GM12878 (cell line): ENCODE measurements at regions not wholly inside any gene's neighbourhood (a gene's known extent, or its start where the extent isn't known, plus 50 kb on each side); places are given as distances from the start of the nearest gene placed in this dataset.

Experiments
- ATAC-seq: fragments of 200-7000 bp; cut with Tn5 transposase; 3 replicates; pipeline ENCODE4 v1.9.1; 2020; ENCODE audit warnings: mild to moderate bottlenecking, moderate library complexity
- BruUV-seq: library from RNA; stranded (reverse); fragments of 400-500 nt; replicated peaks from 2 replicates; lab custom pipeline; 2021; lab: Mats Ljungman, UMichigan
- CTCF ChIA-PET: fragments of 300-600 bp; sonication (Branson Sonifier 250); formaldehyde crosslinking; extraction: SDS; loops from one replicate; lab custom pipeline; 2021; ENCODE audit warnings: inconsistent platforms; lab: Yijun Ruan, JAX
- POLR2A ChIA-PET: fragments of 350-600 bp; formaldehyde crosslinking; extraction: SDS; loops from one replicate; lab custom pipeline; 2021; ENCODE audit warnings: inconsistent platforms; lab: Charles Lee
- RAD21 ChIA-PET: fragments of 300-600 bp; sonication (Branson Sonifier 250); formaldehyde crosslinking; loops from one replicate; lab custom pipeline; 2023; ENCODE audit warnings: antibody characterized with exemption; ENCODE audit not compliant: unreplicated experiment; lab: Charles Lee
- SMC1A ChIA-PET: fragments of 300-600 bp; sonication (Branson Sonifier 250); formaldehyde crosslinking; loops from one replicate; lab custom pipeline; 2023; ENCODE audit not compliant: unreplicated experiment, uncharacterized antibody; lab: Charles Lee
- DNase-seq: peaks from one replicate; pipeline ENCODE4 v3.0.0-alpha.2; 2011; ENCODE audit warnings: low read depth, low spot score
- FAIRE-seq: peaks from 3 replicates; lab custom pipeline; 2011; peaks lifted over from hg19 to GRCh38; lab: Jason Lieb, UNC
- H2AFZ ChIP-seq: 2 replicates; pipeline ENCODE4 v1.6.0; 2011; ENCODE audit warnings: low read depth, low read length, control low read depth; ENCODE audit not compliant: control insufficient read depth
- H3K27ac ChIP-seq: 2 replicates; pipeline ENCODE4 v1.5.1; 2011; ENCODE audit warnings: control low read depth; ENCODE audit not compliant: control insufficient read depth, insufficient read depth
- H3K27me3 ChIP-seq, 2 experiments: replicated peaks in 1 of 2; 2 replicates each; pipeline versions ENCODE4 v1.6.0 to v1.6.1; 2011; ENCODE audit warnings: low read length in 1 of 2; ENCODE audit not compliant: control insufficient read depth in 2 of 2, insufficient read depth in 2 of 2
- H3K36me3 ChIP-seq, 2 experiments: 2 replicates each; pipeline ENCODE4 v1.5.1; 2011; ENCODE audit warnings: low read length in 1 of 2; ENCODE audit not compliant: control insufficient read depth in 2 of 2, insufficient read depth in 2 of 2
- H3K4me1 ChIP-seq: 2 replicates; pipeline ENCODE4 v1.6.1; 2011; ENCODE audit warnings: mild to moderate bottlenecking, low read length, moderate library complexity, mixed read lengths; ENCODE audit not compliant: control insufficient read depth, insufficient read depth
- H3K4me2 ChIP-seq: 2 replicates; pipeline ENCODE4 v1.6.0; 2011; ENCODE audit warnings: control low read depth; ENCODE audit not compliant: control insufficient read depth, insufficient read depth
- H3K4me3 ChIP-seq: fragments of 200-600 bp; sonication (generic); 2 replicates; pipeline ENCODE4 v1.5.1; 2016
- H3K79me2 ChIP-seq: 2 replicates; pipeline ENCODE4 v1.6.0; 2011; ENCODE audit warnings: low read length; ENCODE audit not compliant: control insufficient read depth, insufficient read depth
- H3K9ac ChIP-seq: 2 replicates; pipeline ENCODE4 v1.8.0; 2011; ENCODE audit warnings: low read length, control low read depth, mixed read lengths; ENCODE audit not compliant: control insufficient read depth, insufficient read depth
- H3K9me3 ChIP-seq: replicated peaks from 3 replicates; pipeline ENCODE4 v1.5.1; 2011; ENCODE audit warnings: mild to moderate bottlenecking, low read length; ENCODE audit not compliant: control insufficient read depth, insufficient read depth
- H4K20me1 ChIP-seq: 2 replicates; pipeline ENCODE4 v1.6.0; 2011; ENCODE audit not compliant: control insufficient read depth, insufficient read depth
- BCL11A ChIP-seq: IDR thresholded peaks from 2 replicates; pipeline ENCODE4 v1.6.1; 2011; ENCODE audit warnings: low read depth, low read length
- BRCA1 ChIP-seq: IDR thresholded peaks from 2 replicates; pipeline ENCODE4 v1.6.1; 2011; ENCODE audit warnings: low read depth, low read length, improper control_type of control experiment
- CHD1 ChIP-seq: IDR thresholded peaks from 2 replicates; pipeline ENCODE4 v1.6.1; 2012; ENCODE audit warnings: low read depth, low read length, improper control_type of control experiment
- E4F1 ChIP-seq: fragments of 450-650 bp; IDR thresholded peaks from 2 replicates; pipeline ENCODE4 v1.6.1; 2018; ENCODE audit warnings: borderline replicate concordance, mild to moderate bottlenecking; ENCODE audit not compliant: partially characterized antibody
- EP300 ChIP-seq, 2 experiments: fragments of 150-350 bp in 1 of 2; IDR thresholded peaks; 2 replicates each; pipeline ENCODE4 v1.6.1; 2011 to 2012; ENCODE audit warnings: low read depth in 2 of 2, low read length in 2 of 2, borderline replicate concordance in 1 of 2, improper control_type of control experiment in 1 of 2, inconsistent platforms in 1 of 2; ENCODE audit not compliant: control insufficient read depth in 1 of 2
- EZH2 ChIP-seq: IDR thresholded peaks from 2 replicates; pipeline ENCODE4 v1.6.1; 2012; ENCODE audit warnings: low read depth, mild to moderate bottlenecking, control low read depth, inconsistent platforms, low read length, borderline replicate concordance; ENCODE audit not compliant: control insufficient read depth
- JUNB ChIP-seq: IDR thresholded peaks from 2 replicates; pipeline ENCODE4 v1.6.1; 2016; ENCODE audit warnings: antibody characterized with exemption, mild to moderate bottlenecking
- MEF2A ChIP-seq: IDR thresholded peaks from 2 replicates; pipeline ENCODE4 v1.6.1; 2011; ENCODE audit warnings: low read depth, mild to moderate bottlenecking, low read length, moderate library complexity; ENCODE audit not compliant: insufficient read depth
- NFYA ChIP-seq: IDR thresholded peaks from 2 replicates; pipeline ENCODE4 v1.6.1; 2011; ENCODE audit warnings: low read depth, mild to moderate bottlenecking, low read length, improper control_type of control experiment, borderline replicate concordance
- NR2F1 ChIP-seq: fragments of 450-650 bp; conservative IDR thresholded peaks from 2 replicates; pipeline ENCODE4 v1.6.1; 2017; ENCODE audit warnings: mild to moderate bottlenecking
- RAD21 ChIP-seq: IDR thresholded peaks from 2 replicates; pipeline ENCODE4 v1.6.1; 2011; ENCODE audit warnings: mild to moderate bottlenecking, low read depth, low read length, moderate library complexity; ENCODE audit not compliant: insufficient read depth
- SIN3A ChIP-seq: IDR thresholded peaks from 2 replicates; pipeline ENCODE4 v1.6.1; 2012; ENCODE audit warnings: low read depth, low read length, improper control_type of control experiment
- SIX5 ChIP-seq: IDR thresholded peaks from 2 replicates; pipeline ENCODE4 v1.6.1; 2011; ENCODE audit warnings: mild to moderate bottlenecking, low read depth, low read length, moderate library complexity; ENCODE audit not compliant: severe bottlenecking
- SMARCA5 ChIP-seq: fragments of 450-650 bp; IDR thresholded peaks from 2 replicates; pipeline ENCODE4 v1.6.1; 2017; ENCODE audit warnings: mild to moderate bottlenecking
- TAF1 ChIP-seq: IDR thresholded peaks from 2 replicates; pipeline ENCODE4 v1.6.1; 2011; ENCODE audit warnings: mild to moderate bottlenecking, low read depth, low read length, borderline replicate concordance
- TARDBP ChIP-seq: IDR thresholded peaks from 2 replicates; pipeline ENCODE4 v1.6.1; 2016; ENCODE audit warnings: borderline replicate concordance
- YY1 ChIP-seq: IDR thresholded peaks from 2 replicates; pipeline ENCODE4 v1.6.1; 2011; ENCODE audit warnings: low read depth, mild to moderate bottlenecking, low read length
- WGBS: methylation state at CpG from one replicate; pipeline ENCODE4 v1.1.6; 2016; ENCODE audit warnings: low lambda C conversion rate; ENCODE audit not compliant: insufficient replicate concordance, insufficient coverage; ENCODE audit errors: missing lambda C conversion rate; 5-methylcytosine and 5-hydroxymethylcytosine counted together
- in situ Hi-C: fragments of 300-500 bp; cut with MboI; formaldehyde crosslinking; loops from 9 replicates; pipeline ENCODE4 v1.14.3; 2018; ENCODE audit warnings: mixed read lengths
- intact Hi-C: fragments of 100-400 bp; cut with micrococcal nuclease; formaldehyde crosslinking; loops from one replicate; pipeline ENCODE4 v1.14.2; 2022; ENCODE audit not compliant: unreplicated experiment
- TF ChIP-seq, protein P1 (sequence below): fragments of 150-350 bp; IDR thresholded peaks from 2 replicates; pipeline ENCODE4 v1.6.1; 2016; ENCODE audit warnings: low read depth, low read length
- TF ChIP-seq, protein P2 (sequence below): IDR thresholded peaks from 2 replicates; pipeline ENCODE4 v1.6.1; 2011; ENCODE audit warnings: mild to moderate bottlenecking, low read depth, low read length, moderate library complexity; ENCODE audit not compliant: insufficient replicate concordance

GRCh38 chr12:78398750-78399149, 465.8 kb upstream of the SYT1 start:
- no peaks in the 10 kb centered on the region for H3K79me2 ChIP-seq
- no peaks in the 10 kb centered on the region for H3K36me3 ChIP-seq
- no TSS peak for BruUV-seq
- H3K4me2 ChIP-seq, result no peak overlapping the region
- H4K20me1 ChIP-seq, result no peaks in the 10 kb centered on the region
- whole genome bisulfite sequencing, result 58% methylated on average over 2 of the region's 2 CpGs
- no peaks in the 10 kb centered on the region for H3K4me1 ChIP-seq
- RAD21 ChIA-PET, result no interaction called here
- POLR2A ChIA-PET, result no interaction called here
- H3K9ac ChIP-seq, result no peak overlapping the region
- DNase-seq (no peak), ATAC-seq (no peak), FAIRE-seq (no peak)
- H3K27me3 ChIP-seq, result no peaks in the 10 kb centered on the region
- intact Hi-C loops, result no loop called here
- CTCF ChIA-PET, result no interaction called here
- no peak overlapping the region for H3K4me3 ChIP-seq
- H3K27ac ChIP-seq, result no peak overlapping the region
- H2AFZ ChIP-seq, result no peak overlapping the region
- in situ Hi-C loops, result no loop called here
- H3K9me3 ChIP-seq, result no peaks in the 10 kb centered on the region
- SMC1A ChIA-PET, result no interaction called here
- TF ChIP-seq MEF2A (no peak), SIN3A (no peak), TAF1 (no peak), NR2F1 (no peak), SMARCA5 (no peak), BCL11A (no peak), SIX5 (no peak), NFYA (no peak), E4F1 (no peak), YY1 (no peak), TARDBP (no peak), CHD1 (no peak), EZH2 (no peak), EP300 (IDR thresholded peaks at IDR 0.05; ENCODE audit: borderline replicate concordance in 1 of 2, control insufficient read depth in 1 of 2, low read depth in 2 of 2, low read length in 2 of 2) (no peak), JUNB (no peak), RAD21 (no peak), BRCA1 (no peak)
- TF ChIP-seq, protein P1, sequence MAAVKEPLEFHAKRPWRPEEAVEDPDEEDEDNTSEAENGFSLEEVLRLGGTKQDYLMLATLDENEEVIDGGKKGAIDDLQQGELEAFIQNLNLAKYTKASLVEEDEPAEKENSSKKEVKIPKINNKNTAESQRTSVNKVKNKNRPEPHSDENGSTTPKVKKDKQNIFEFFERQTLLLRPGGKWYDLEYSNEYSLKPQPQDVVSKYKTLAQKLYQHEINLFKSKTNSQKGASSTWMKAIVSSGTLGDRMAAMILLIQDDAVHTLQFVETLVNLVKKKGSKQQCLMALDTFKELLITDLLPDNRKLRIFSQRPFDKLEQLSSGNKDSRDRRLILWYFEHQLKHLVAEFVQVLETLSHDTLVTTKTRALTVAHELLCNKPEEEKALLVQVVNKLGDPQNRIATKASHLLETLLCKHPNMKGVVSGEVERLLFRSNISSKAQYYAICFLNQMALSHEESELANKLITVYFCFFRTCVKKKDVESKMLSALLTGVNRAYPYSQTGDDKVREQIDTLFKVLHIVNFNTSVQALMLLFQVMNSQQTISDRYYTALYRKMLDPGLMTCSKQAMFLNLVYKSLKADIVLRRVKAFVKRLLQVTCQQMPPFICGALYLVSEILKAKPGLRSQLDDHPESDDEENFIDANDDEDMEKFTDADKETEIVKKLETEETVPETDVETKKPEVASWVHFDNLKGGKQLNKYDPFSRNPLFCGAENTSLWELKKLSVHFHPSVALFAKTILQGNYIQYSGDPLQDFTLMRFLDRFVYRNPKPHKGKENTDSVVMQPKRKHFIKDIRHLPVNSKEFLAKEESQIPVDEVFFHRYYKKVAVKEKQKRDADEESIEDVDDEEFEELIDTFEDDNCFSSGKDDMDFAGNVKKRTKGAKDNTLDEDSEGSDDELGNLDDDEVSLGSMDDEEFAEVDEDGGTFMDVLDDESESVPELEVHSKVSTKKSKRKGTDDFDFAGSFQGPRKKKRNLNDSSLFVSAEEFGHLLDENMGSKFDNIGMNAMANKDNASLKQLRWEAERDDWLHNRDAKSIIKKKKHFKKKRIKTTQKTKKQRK, result no peak
- TF ChIP-seq, protein P2, sequence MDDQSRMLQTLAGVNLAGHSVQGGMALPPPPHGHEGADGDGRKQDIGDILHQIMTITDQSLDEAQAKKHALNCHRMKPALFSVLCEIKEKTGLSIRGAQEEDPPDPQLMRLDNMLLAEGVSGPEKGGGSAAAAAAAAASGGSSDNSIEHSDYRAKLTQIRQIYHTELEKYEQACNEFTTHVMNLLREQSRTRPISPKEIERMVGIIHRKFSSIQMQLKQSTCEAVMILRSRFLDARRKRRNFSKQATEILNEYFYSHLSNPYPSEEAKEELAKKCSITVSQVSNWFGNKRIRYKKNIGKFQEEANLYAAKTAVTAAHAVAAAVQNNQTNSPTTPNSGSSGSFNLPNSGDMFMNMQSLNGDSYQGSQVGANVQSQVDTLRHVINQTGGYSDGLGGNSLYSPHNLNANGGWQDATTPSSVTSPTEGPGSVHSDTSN, result no peak
